NCI-H748 treated with DMSO at 0.1 percent for 48 hours (cell line): ENCODE measurements at regions not wholly inside any gene's neighbourhood (a gene's known extent, or its start where the extent isn't known, plus 50 kb on each side); places are given as distances from the start of the nearest gene placed in this dataset.
"Not testable (repeated sequence)": the region's sequence is repeated elsewhere in the genome, so short reads cannot be mapped to it uniquely, and the experiment has no call there.

Source experiments
- DNase-seq: peaks from one replicate; lab custom pipeline; 2025; lab: John Stamatoyannopoulos, UW

GRCh38 chr9:3659647-3660046 lies 133.8 kb upstream of the RFX3 start:
- no peak for DNase-seq

- no peak for DNase-seq
Measured at GRCh38 chr9:3658964-3659363, 133.2 kb upstream of the RFX3 start.

GRCh38 chr9:3656224-3656623 lies 130.4 kb upstream of the RFX3 start:
- no peak for DNase-seq

GRCh38 chr9:3650994-3651622 lies 125.3 kb upstream of the RFX3 start:
- DNase-seq, result no peak

GRCh38 chr9:3648722-3649246 lies 123.0 kb upstream of the RFX3 start:
- DNase-seq, result no peak

- no peak for DNase-seq
Measured at GRCh38 chr9:3648266-3648665, 122.5 kb upstream of the RFX3 start.

- DNase-seq, result no peak
Measured at GRCh38 chr9:3647652-3648051, 121.9 kb upstream of the RFX3 start.

GRCh38 chr9:3646226-3646625 lies 120.4 kb upstream of the RFX3 start:
- no peak for DNase-seq

- DNase-seq, result not testable (repeated sequence)
Measured at GRCh38 chr9:3642075-3642474, 116.3 kb upstream of the RFX3 start.

- no peak for DNase-seq
Measured at GRCh38 chr9:3629495-3629894, 103.7 kb upstream of the RFX3 start.

- DNase-seq, result no peak
Measured at GRCh38 chr9:3628239-3628638, 102.4 kb upstream of the RFX3 start.

GRCh38 chr9:3608011-3608410 lies 82.2 kb upstream of the RFX3 start:
- no peak for DNase-seq

- no peak for DNase-seq
Measured at GRCh38 chr9:3600672-3601071, 74.9 kb upstream of the RFX3 start.

- no peak for DNase-seq
Measured at GRCh38 chr9:3597792-3598191, 72.0 kb upstream of the RFX3 start.

GRCh38 chr9:3586066-3586465 lies 60.3 kb upstream of the RFX3 start:
- DNase-seq, result no peak

GRCh38 chr9:3585606-3586005 lies 59.8 kb upstream of the RFX3 start:
- DNase-seq, result no peak

- DNase-seq, result no peak
Measured at GRCh38 chr9:3578786-3579185, 53.0 kb upstream of the RFX3 start.

GRCh38 chr9:3576328-3576727 lies 50.5 kb upstream of the RFX3 start:
- no peak for DNase-seq

- DNase-seq, result no peak
Measured at GRCh38 chr9:3575821-3576220, 50.0 kb upstream of the RFX3 start.
